GDM1 (cell line): ENCODE measurements at regions not wholly inside any gene's neighbourhood (a gene's known extent, or its start where the extent isn't known, plus 50 kb on each side); places are given as distances from the start of the nearest gene placed in this dataset.
"Not testable (repeated sequence)": the region's sequence is repeated elsewhere in the genome, so short reads cannot be mapped to it uniquely, and the experiment has no call there.

Experiments used
- DNase-seq: peaks from one replicate; lab custom pipeline; 2025; lab: John Stamatoyannopoulos, UW

DNA sequence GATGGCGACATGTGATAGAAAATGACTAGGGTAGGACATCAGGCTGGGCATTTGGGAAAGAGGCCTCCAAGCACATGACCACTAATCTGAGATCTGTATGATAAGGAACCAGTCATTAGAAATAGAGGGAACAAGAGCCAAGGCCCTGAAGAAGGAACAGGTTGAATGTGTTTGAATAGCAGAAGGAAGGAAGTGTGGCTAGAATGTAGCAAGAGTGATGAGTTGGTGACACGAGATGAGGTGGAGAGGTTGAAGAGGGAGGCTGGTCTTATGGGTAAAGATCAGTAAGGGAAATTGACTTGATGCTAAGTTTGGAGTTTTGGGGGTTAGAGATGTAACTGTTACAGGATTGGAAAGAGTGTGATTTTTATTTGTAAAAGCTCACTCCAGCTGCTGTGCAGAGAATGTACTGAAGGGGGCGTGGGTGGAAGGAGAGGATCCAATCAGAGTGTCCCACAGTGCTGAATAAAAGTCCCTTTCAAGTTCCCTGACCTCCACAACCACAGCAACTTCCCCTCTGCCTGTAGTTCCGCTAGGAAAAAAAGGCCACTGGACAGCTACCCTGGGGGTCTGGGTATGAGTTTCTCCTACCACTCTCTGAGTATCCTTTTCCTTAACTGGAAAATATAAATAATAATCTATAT is 295.0 kb downstream of the OMA1 start:
- no peak for DNase-seq

DNA sequence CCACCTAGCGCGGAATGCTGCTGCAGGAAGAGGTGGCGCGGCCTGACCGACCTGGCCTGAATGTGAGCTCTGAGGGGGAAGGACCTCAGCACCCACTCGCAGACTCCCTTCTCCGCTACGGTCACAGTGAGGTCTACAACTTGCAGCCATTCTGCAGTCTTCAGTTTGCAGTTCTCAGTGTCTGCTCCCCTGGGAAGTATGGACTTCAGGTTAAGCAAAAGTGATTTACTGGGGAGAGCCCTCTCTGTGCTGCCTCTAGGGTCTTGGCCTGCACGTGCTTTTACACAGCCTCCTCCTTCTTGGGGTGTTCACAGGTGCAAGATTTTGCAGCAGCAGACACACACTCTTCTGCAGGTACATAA is 296.0 kb downstream of the OMA1 start:
- DNase-seq: no peak

DNA sequence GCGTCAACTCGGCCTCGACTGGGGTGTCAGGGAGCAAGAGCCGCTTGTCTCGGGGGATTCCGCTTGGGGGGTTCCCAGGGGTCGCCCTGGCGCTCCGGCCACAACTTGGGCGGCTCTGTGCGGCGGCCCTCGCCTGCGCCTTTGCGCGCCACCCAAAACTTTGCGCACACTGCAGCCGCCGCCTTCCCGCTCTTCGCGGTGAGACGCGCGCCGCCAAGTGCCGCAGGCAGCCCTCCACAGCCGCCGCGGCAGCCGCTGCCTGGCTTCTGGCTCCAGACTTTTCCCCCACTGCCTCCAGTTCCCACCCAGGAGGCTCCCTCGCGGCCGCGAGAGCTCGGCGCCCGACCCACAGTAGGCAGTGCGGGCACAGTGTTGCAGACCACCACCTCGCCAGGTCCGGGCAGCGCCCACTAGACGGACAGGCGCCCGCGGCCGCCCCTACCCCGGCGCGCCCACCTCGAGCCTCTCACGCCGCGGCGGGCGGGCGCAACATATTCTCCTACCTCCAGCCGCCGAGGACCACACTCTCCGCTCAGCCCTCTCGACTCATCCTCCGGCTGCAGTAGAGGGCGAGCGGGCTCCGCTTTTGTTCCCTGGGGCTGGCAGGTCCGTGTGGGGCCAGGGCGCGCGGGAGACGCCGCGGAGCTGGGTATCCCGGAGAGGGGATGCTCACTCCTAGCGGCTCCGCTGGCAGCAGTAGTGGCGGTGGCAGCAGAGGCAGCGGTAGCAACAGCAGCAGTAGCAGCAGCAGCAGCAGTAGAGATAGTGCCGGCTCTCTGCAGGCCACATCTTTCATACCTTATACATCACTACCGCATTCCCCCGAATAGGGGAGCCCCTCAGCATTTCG is 296.6 kb downstream of the OMA1 start:
- DNase-seq: no peak

DNA sequence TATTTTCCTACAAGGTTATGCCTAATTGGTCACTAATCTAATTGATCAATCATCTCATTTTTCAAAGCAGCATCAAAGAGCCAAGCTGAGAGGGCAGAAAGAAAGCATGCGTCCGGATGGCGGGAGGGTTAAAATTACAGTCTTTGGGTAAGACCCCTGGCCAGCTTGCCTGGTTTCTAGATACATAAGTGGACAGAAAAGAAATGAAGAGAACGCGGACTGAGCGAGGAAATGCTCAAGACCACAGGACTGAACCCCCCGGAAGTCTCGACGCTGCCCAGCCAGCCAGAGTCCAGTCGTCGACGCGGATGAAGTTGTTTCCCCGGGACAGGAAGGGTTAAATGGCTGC is 297.2 kb downstream of the OMA1 start:
- DNase-seq: no peak

DNA sequence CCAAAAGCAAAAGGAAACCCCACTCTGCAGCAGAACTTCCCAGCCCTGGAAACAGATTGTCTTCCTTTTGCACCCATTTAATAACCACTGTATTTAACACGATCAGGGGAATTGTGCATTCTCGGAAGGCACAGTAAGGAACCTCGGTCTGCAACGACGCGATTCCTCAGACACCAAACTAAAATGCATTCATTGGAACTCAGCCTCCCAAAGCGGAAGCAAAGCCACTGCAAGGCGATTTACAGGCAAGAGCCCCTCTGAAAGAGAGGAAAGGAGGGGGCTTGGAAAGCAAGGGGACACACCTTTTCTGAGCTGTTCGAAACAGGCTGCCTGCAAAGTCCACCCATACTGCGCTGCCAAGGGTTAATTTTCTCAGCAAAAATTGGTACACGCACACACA is 297.7 kb downstream of the OMA1 start:
- no peak for DNase-seq

DNA sequence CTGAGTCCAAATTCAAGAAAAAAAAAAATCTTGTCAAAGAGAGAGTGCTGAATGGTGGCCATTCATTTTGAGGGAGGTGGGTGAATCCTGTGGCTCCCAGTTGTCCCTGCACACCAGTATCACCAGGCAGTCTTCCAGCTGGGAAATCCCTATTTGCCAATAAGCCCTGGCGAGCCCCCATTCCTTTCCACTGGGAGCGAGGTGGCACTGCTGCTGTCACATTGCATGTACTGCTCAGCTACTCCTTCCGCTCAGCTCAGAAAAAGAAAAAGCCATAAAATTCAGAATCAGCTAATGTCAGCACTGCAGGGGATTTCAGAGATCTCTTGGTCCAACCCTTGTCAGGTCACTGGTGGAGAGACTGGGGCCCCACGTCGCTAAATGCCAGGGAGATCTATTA is 298.5 kb downstream of the OMA1 start:
- DNase-seq: no peak

DNA sequence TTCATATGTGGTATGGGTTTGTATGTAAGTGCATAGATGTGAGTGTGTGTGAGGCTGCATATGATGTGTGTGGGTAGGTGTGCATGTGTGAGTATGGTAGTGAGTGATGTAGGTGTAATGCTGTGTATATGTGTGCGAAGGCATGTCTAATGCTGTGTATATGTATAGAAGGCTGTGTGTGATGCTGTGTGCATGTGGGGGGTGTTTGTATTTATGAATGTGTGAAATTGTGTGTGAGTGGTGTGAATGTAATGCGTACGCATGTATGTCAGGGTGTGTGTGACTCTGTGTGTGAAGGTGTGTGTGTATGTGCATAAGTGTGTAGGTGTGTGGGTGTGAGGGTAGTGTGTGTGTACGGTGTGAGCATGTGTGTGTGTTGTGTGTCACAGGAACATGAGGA is 300.0 kb downstream of the OMA1 start:
- no peak for DNase-seq

DNA sequence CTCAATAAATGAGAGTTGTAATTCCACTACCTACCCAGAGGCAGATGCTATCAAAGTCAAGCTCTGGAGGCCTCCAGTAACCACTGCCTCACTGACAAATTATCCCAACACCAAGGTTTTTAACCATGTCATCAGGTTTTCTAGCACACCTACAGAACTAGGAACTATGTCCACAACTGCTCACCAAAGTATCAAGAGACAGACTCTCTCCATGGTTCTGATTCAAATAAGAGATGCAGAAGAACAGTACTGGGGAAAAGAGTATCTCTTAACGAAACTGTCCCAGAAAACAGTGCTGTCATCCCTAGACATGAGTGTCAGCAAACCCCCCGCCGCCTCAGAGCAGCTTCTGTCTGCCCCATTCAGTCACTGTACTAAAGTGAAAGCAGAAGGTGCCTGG is 301.7 kb downstream of the OMA1 start:
- no peak for DNase-seq

DNA sequence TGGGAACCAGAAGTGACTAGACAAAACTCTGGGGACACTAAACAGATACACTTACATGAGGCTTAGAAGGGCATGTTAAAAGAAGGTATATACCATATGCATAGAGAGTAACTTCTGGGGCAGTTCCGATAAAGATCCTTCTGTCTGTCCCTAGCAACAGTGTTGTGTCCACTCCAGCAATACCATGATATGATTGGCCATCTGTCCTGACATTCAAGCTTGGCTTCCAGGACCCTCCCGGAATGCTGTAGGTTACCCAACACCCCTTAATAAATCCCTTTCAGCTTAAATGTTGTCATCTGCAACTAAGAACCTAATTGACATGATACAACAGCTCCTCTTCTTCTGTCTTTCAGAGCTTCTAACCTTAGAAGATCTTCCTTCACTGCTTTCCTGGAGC is 307.7 kb downstream of the OMA1 start:
- no peak for DNase-seq

DNA sequence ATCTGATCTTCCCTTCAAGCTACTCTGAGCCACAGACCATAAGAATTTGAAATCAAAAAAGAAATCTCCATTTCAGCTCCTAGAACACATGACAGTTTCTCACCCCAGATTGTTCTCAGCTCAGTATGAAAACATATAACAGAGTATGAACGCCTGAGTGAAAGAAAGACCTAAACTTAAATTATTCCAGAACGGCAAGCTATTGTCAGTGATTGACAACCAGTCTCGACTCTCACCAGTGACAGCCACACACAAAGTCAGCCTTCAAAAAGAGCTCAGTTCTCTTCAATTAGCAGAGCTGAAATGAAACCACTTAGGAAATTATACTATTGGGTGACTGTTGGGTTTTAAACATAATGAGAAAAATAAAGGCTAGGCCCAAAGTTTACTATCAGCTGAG is 312.8 kb downstream of the OMA1 start:
- no peak for DNase-seq

DNA sequence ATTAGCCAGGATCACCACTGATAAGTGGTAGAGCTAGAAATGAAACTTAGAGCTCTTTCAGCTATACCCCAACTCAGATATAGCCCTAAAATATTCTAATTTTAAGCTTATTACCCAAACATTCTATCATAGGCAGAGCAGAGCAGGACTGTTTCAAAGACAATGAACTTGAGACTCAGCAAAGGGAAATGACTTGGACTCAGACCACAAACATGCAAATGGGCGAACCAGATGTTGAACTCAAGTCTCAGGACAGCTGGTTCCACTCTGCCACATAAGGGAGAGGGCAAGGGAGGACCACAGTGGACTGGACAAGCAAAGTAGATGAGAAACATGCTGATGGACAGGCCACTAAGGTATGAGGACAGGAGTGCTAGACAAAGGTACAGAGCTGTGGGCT is 315.3 kb downstream of the OMA1 start:
- DNase-seq: no peak

DNA sequence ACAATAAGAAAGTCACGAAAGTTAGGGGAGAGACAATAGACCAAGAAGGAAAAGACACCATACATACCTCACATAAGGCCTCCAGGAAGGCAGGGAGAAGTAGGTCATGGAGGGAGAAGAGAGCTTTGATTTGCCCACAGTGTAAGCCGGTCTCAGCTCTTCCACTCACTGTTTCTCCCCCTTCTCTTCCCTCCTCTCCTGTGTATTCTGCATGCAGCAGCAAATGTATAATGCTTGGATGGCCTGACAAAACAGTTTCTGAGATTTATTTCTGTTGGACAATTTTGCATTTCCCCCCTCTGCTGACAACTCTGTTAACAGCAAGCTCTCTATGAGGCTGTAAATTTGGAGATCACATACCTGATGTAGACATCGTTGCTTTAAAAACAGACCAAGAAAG is 318.9 kb downstream of the OMA1 start:
- DNase-seq: no peak

DNA sequence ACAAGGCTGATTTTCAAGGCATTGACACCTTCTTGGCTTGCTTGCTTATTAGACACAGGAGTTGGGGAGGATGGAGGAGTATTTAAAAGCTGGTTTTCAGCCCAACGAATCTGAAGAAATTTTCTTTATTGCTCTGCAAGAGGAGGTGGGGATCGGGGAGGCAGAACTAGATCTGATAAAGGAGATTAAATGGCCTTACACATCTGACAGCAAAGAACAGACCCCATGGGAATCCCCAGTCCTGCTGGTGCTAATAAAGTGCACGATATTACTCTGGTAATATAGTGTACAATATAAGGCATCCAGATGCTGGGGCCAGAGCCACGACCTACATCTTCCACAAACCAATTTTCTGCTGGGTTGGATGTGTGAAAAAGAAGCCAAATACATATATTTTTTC is 323.0 kb downstream of the OMA1 start:
- DNase-seq: no peak

DNA sequence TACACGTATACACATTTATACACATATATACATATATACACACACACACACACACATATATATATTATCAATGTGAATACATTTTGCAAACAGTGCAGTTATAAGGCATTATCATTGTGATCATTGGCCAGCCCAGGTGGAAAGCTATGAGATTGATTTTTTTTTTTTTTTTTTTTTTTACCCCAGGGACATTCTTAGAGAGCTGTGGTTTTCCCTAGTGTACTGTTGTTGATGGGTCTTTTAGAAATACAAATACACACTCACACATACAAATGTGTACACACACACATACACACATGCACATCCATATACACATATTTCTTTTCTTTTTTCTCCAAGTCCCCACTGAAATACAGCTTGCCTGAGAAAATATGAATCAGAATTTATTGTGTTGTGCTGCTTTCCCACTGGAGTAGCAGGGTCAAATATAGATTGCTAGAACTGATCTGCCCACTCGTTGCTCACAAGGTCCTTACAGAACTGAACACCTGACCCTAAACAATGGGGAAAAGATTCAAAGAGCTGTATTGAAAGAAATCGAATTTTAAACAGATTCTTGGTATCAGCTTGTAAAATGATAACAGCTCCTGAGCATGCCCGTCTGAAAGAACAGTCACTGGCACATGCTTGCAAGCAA is 325.6 kb downstream of the OMA1 start:
- no peak for DNase-seq

DNA sequence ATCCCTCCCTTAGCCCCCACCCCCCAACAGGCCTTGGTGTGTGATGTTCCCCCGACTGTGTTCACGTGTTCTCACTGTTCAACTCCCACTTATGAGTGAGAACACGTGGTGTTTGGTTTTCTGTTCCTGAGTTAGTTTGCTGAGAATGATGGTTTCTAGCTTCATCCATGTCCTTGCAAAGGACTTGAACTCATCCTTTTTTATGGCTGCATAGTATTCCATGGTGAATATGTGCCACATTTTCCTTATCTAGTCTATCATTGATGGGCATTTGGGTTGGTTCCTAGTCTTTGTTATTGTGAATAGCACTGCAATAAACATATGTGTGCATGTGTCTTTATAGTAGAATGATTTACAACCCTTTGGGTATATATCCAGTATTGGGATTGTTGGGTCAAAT is 330.4 kb downstream of the OMA1 start:
- not testable (repeated sequence) for DNase-seq

DNA sequence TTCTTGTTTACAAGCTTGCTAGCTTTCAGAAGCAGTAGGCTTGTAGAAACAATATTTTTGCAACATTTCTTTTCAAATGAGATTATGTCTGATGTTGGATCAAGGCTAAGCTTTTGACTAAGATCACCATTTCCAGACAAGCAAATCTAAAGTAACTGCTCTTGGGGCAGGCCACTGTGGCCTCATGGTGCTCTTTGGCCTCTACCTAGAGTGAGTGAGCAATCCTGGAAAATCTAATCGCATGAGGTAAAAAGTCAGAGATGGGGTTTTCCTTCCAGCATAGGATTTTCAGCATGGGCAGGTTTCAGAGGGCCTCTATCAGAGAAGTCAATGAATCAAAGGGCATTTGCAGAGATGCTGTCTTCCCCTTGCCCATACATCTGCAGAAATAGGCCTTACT is 331.9 kb downstream of the OMA1 start:
- DNase-seq: no peak

DNA sequence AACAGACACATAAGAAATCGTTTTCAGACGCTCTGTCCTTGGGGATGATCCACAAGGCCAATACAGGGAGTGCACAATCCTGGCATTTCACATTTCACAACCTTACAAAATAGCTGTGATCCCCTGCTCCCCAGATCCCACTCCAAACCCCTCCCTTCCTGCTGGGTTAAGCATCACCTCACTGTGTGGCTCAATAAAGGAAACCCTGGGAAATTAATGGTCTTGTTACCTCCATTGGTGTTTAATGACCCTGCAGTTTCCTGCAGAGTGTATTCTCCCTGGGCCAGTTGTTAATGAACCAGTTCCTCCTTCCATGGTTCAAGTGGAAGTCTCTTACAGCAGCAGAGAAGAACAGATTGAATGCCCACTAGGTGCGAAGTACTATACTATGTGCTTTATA is 334.7 kb downstream of the OMA1 start:
- DNase-seq: no peak

DNA sequence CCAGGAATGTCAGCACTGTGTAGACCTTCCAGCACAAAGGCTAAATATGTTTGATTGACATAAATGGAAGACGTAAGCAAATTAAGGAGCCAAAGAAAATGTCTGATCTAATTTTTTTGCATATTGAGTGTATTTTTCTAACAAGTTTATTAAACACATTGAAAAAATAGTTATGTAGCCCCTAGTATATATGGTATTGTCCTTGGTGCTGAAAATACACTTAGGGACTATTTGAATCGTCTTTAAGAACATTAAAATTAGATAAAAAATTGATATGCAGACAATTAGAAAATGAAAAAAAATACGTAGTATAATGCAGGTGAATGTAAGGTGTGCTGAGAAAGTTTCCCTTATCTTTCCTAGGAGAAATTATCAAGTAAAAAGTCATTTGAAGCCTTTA is 337.0 kb downstream of the OMA1 start:
- no peak for DNase-seq

DNA sequence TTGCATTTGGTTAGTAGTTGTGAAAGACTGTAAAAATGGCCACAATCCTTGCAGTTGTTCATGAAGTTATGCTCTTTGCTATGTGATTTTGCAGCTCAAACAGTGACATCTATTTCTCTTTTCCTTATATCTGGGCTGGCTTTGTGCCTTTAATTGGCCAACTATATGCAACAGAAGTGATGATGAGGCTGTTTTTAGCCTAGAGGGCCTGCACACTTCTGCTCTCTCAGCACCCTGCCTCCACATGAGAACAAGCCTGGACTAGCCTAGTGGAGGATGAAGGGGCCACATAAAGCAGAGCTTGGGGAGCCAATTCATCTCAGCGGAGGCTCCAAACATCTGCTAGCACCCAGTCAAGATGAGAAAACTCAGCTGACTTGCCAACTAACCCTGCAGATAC is 339.8 kb downstream of the OMA1 start:
- DNase-seq: no peak

DNA sequence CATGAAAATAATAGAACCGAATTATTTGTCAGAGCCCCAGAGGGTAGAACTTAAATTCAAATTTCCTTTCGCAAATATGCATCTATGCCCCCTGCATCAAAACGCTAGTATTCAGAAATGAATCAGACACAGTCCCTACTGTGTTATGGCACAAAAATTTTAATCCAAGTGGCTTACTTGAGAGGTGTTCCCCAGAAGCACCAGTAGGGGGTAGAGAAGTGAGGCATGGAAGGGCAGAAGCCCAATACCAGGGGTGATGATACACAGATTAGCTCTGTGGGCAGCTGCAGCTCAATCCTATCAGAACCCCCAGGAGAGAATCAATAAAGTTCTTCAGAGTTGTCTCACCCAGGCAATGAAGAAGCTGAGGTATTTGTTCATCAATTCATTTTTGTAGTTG is 342.2 kb downstream of the OMA1 start:
- DNase-seq: no peak

DNA sequence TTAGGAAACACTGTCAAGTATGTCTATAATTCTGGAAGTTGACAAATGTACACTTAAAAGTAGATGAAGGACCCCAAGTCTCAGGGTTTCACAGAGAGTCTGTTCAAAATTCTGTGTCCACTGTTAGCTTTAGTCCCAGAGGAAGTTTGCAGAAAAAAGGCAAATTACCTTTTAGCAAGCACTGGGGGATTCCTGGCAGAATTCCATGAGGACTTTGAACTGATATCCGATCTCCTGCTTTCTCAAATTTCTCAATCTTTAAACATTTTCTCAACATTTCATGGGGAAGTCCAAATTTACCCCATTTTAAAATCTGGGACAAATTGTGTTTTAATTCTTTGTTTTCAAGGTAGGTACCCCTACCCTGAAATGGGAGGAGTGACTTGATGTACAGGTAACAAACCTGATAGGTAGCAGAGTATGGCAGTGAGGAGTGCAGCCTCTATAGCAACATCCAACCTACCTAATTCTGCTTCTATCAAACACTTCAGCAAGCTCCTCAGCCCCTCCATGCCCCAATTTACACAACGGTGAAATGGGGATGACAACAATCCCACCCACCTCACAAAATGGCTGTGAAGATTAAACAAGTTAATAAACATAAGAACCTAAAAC is 344.9 kb downstream of the OMA1 start:
- no peak for DNase-seq

DNA sequence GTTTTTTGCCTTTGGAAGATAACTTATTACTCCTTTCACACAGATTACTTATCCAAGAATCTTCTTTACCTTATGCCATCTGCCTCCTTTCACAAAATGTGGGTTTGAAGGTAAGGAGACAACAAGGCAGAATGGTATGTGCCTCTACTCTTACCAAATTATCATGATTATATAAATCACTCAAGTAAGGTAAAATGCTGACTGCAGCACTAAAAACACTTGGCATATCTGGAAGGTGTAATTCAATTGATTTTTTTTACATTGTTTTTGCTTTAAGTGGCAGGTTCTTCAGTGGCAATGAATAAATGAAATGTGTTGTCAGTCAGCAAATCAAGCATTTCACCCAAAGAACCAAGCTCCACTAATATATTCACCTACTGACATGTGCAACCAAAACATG is 346.1 kb downstream of the OMA1 start:
- DNase-seq: no peak

DNA sequence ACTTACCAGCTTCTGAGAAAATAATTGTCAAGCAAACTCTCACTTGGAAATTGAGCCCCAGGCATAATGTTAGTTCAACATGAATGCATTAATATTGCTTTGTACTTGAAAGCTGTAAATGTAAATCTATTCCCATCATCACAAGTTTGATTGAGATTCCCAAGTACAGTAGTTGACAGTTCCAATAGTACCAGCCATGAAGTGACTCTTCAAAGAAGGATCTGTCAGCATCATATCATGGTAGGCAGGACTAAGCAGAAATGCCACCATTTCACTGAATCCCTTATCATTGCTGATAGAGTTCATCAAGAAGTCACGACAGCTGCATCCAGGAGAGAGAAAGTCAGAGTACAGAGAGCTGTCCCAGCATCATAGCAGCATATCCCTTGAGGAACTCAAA is 348.7 kb downstream of the OMA1 start:
- DNase-seq: no peak
